NB4 (cell line): ENCODE measurements at regions not wholly inside any gene's neighbourhood (a gene's known extent, or its start where the extent isn't known, plus 50 kb on each side); places are given as distances from the start of the nearest gene placed in this dataset.

ENCODE experiments used
- MYC ChIP-seq: IDR thresholded peaks from 2 replicates; pipeline ENCODE4 v1.6.1; 2011; ENCODE audit warnings: low read depth, low read length
- TF ChIP-seq, protein P1 (sequence below): IDR thresholded peaks from one replicate; pipeline ENCODE4 v1.5.1; 2012; ENCODE audit warnings: low read depth, low read length

DNA sequence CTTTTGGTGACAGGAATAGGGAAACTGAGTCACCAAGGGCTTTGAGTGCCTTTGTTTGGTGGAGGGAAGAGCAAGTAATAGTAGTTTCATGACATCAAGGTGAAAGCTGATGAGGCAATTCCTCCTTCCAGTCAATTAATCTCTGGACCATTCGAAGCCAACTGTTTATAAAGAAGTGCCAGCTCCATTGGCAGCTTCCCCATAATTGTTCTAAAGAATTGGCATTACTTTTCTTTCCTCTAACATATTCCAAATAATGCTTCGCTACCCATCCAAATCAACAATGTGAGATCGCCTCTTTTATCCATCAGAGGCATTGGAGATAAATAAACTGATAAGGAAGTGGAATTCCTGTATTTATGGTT is 132.4 kb downstream of the NPR3 start:
- TF ChIP-seq, protein P1, sequence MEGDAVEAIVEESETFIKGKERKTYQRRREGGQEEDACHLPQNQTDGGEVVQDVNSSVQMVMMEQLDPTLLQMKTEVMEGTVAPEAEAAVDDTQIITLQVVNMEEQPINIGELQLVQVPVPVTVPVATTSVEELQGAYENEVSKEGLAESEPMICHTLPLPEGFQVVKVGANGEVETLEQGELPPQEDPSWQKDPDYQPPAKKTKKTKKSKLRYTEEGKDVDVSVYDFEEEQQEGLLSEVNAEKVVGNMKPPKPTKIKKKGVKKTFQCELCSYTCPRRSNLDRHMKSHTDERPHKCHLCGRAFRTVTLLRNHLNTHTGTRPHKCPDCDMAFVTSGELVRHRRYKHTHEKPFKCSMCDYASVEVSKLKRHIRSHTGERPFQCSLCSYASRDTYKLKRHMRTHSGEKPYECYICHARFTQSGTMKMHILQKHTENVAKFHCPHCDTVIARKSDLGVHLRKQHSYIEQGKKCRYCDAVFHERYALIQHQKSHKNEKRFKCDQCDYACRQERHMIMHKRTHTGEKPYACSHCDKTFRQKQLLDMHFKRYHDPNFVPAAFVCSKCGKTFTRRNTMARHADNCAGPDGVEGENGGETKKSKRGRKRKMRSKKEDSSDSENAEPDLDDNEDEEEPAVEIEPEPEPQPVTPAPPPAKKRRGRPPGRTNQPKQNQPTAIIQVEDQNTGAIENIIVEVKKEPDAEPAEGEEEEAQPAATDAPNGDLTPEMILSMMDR = no peak
- no peak for TF ChIP-seq MYC
